Mesenchymal stem cell (in vitro differentiated cells and primary cell): ENCODE measurements at regions not wholly inside any gene's neighbourhood (a gene's known extent, or its start where the extent isn't known, plus 50 kb on each side); places are given as distances from the start of the nearest gene placed in this dataset.

Experiments used
- DNase-seq: peaks from one replicate; pipeline ENCODE4 v3.0.0-alpha.2; 2013
- H2AFZ ChIP-seq: one replicate; pipeline ENCODE4 v1.6.1; 2013; ENCODE audit warnings: low read depth, mild to moderate bottlenecking, control low read depth, inconsistent platforms, low read length, moderate library complexity
- H2AK5ac ChIP-seq: 2 replicates; pipeline ENCODE4 v1.6.1; 2013; ENCODE audit warnings: low read length, moderate library complexity, mild to moderate bottlenecking, inconsistent platforms; ENCODE audit not compliant: severe bottlenecking
- H2BK120ac ChIP-seq: one replicate; pipeline ENCODE4 v1.6.1; 2013; ENCODE audit warnings: low read depth, mild to moderate bottlenecking, inconsistent platforms, low read length, moderate library complexity
- H2BK12ac ChIP-seq, 2 experiments: one replicate each; pipeline ENCODE4 v1.6.1; 2013; ENCODE audit warnings: inconsistent platforms in 2 of 2, low read length in 2 of 2, mild to moderate bottlenecking in 2 of 2, moderate library complexity in 2 of 2, control low read depth in 1 of 2
- H2BK15ac ChIP-seq: one replicate; pipeline ENCODE4 v1.6.1; 2013; ENCODE audit warnings: mild to moderate bottlenecking, low read depth, inconsistent platforms; ENCODE audit not compliant: poor library complexity, severe bottlenecking
- H2BK5ac ChIP-seq: 2 replicates; pipeline ENCODE4 v1.6.1; 2013; ENCODE audit warnings: low read depth, mild to moderate bottlenecking, low read length, control low read depth, inconsistent platforms; ENCODE audit not compliant: poor library complexity, severe bottlenecking
- H3K14ac ChIP-seq, 2 experiments: one replicate each; pipeline ENCODE4 v1.6.1; 2013; ENCODE audit warnings: inconsistent platforms in 2 of 2, low read length in 2 of 2, control low read depth in 1 of 2, mild to moderate bottlenecking in 1 of 2, moderate library complexity in 1 of 2
- H3K18ac ChIP-seq, 2 experiments: one replicate each; pipeline ENCODE4 v1.6.1; 2013; ENCODE audit warnings: inconsistent platforms in 2 of 2, low read length in 2 of 2, control low read depth in 1 of 2, low read depth in 1 of 2, mild to moderate bottlenecking in 1 of 2
- H3K23ac ChIP-seq, 2 experiments: one replicate each; pipeline ENCODE4 v1.6.1; 2013; ENCODE audit warnings: inconsistent platforms in 2 of 2, low read length in 2 of 2, mild to moderate bottlenecking in 2 of 2, moderate library complexity in 2 of 2, control low read depth in 1 of 2
- H3K27ac ChIP-seq: 2 replicates; pipeline ENCODE4 v1.5.1; 2013; ENCODE audit warnings: mild to moderate bottlenecking, moderate library complexity, low read length, control low read depth, inconsistent platforms; ENCODE audit not compliant: poor library complexity, severe bottlenecking
- H3K27me3 ChIP-seq, 2 experiments: 2 replicates each; pipeline versions ENCODE4 v1.6.1 to v1.7.0; 2013; ENCODE audit warnings: low read length in 2 of 2, mild to moderate bottlenecking in 2 of 2, moderate library complexity in 2 of 2, control low read depth in 1 of 2, inconsistent platforms in 1 of 2; ENCODE audit not compliant: control insufficient read depth in 1 of 2, insufficient read depth in 1 of 2
- H3K36me3 ChIP-seq, 2 experiments: 2 replicates each; pipeline versions ENCODE4 v1.6.1 to v1.7.0; 2013; ENCODE audit warnings: low read length in 2 of 2, control low read depth in 1 of 2, inconsistent platforms in 1 of 2, low read depth in 1 of 2, mild to moderate bottlenecking in 1 of 2; ENCODE audit not compliant: insufficient read depth in 2 of 2, control insufficient read depth in 1 of 2
- H3K4ac ChIP-seq, 2 experiments: one replicate each; pipeline ENCODE4 v1.6.1; 2013; ENCODE audit warnings: inconsistent platforms in 2 of 2, low read length in 2 of 2, mild to moderate bottlenecking in 2 of 2, moderate library complexity in 2 of 2, control low read depth in 1 of 2, low read depth in 1 of 2
- H3K4me1 ChIP-seq: 2 replicates; pipeline ENCODE4 v1.6.1; 2013; ENCODE audit warnings: low read depth, low read length, control low read depth; ENCODE audit not compliant: control insufficient read depth, insufficient read depth
- H3K4me2 ChIP-seq: 2 replicates; pipeline ENCODE4 v1.6.1; 2013; ENCODE audit warnings: low read length, mild to moderate bottlenecking, inconsistent platforms; ENCODE audit not compliant: poor library complexity, severe bottlenecking
- H3K4me3 ChIP-seq, 2 experiments: 2 replicates each; pipeline versions ENCODE4 v1.5.1 to v1.7.0; 2013; ENCODE audit warnings: low read length in 2 of 2, mild to moderate bottlenecking in 2 of 2, control low read depth in 1 of 2, low read depth in 1 of 2; ENCODE audit not compliant: insufficient read depth in 1 of 2
- H3K79me1 ChIP-seq: replicated peaks from 2 replicates; pipeline ENCODE4 v1.6.1; 2013; ENCODE audit warnings: mild to moderate bottlenecking, control low read depth, low read length, inconsistent platforms; ENCODE audit not compliant: poor library complexity, severe bottlenecking
- H3K9ac ChIP-seq: 2 replicates; pipeline ENCODE4 v1.7.0; 2013; ENCODE audit warnings: mild to moderate bottlenecking, low read length, moderate library complexity
- H3K9me3 ChIP-seq: 2 replicates; pipeline ENCODE4 v1.7.0; 2013; ENCODE audit warnings: mild to moderate bottlenecking, low read length; ENCODE audit not compliant: control insufficient read depth
- H4K8ac ChIP-seq: one replicate; pipeline ENCODE4 v1.6.1; 2013; ENCODE audit warnings: inconsistent platforms, mild to moderate bottlenecking, low read length, moderate library complexity
- H4K91ac ChIP-seq: one replicate; pipeline ENCODE4 v1.6.1; 2013; ENCODE audit warnings: mild to moderate bottlenecking, low read length, inconsistent platforms
- WGBS: methylation state at CpG from one replicate; pipeline ENCODE4 v1.1.7; 2013; ENCODE audit warnings: mixed read lengths; 5-methylcytosine and 5-hydroxymethylcytosine counted together

GRCh38 chr6:5854899-5855298 is 151.8 kb downstream of the NRN1 start:
- no peak overlapping the region for H3K4me3 ChIP-seq
- H3K14ac ChIP-seq, result no peak overlapping the region
- H3K79me1 ChIP-seq, result no peaks in the 10 kb centered on the region
- H3K4me1 ChIP-seq, result peaks cover 10% of the 10 kb centered on the region
- no peak overlapping the region for H3K4me2 ChIP-seq
- no peak overlapping the region for H3K9ac ChIP-seq
- no peak overlapping the region for H4K91ac ChIP-seq
- H3K23ac ChIP-seq, result no peak overlapping the region
- no peak overlapping the region for H3K27ac ChIP-seq
- no peak overlapping the region for H2BK12ac ChIP-seq
- no peak overlapping the region for H2BK120ac ChIP-seq
- H2BK15ac ChIP-seq, result no peak overlapping the region
- no peak overlapping the region for H2AK5ac ChIP-seq
- H2BK5ac ChIP-seq, result no peak overlapping the region
- H3K18ac ChIP-seq, result no peak overlapping the region
- no peaks in the 10 kb centered on the region for H3K36me3 ChIP-seq
- H2AFZ ChIP-seq, result no peak overlapping the region
- no peak for DNase-seq
- H3K9me3 ChIP-seq, result no peaks in the 10 kb centered on the region
- no peak overlapping the region for H3K4ac ChIP-seq
- 60% methylated on average over 4 of the region's 5 CpGs for WGBS
- no peak overlapping the region for H4K8ac ChIP-seq
- H3K27me3 ChIP-seq, result peaks cover 17 to 38% of the 10 kb centered on the region in 2 experiments

GRCh38 chr6:5851261-5851757 is 155.4 kb downstream of the NRN1 start:
- Histone ChIP-seq H3K18ac (no peak overlapping the region), H4K91ac (no peak overlapping the region), H2BK15ac (no peak overlapping the region), H3K4me1 (peaks cover 10% of the 10 kb centered on the region), H3K14ac (peak overlapping the region in 1 of 2 experiments; percentile 80), H3K9ac (peak overlapping the region; percentile 75), H2BK5ac (no peak overlapping the region), H3K36me3 (no peaks in the 10 kb centered on the region), H3K9me3 (peaks cover 12% of the 10 kb centered on the region), H2AK5ac (no peak overlapping the region), H3K23ac (no peak overlapping the region), H3K79me1 (no peaks in the 10 kb centered on the region), H2BK120ac (no peak overlapping the region), H3K4me2 (peak overlapping the region; percentile 20), H3K27me3 (peaks cover 45 to 66% of the 10 kb centered on the region in 2 experiments), H3K4me3 (peak overlapping the region; percentile 43 to 78), H3K4ac (no peak overlapping the region), H2AFZ (peak overlapping the region; percentile 15), H4K8ac (peak overlapping the region; percentile 10), H3K27ac (no peak overlapping the region), H2BK12ac (peak overlapping the region in 1 of 2 experiments; percentile 61)
- peak; percentile 45 for DNase-seq
- 6% methylated on average over 34 of the region's 34 CpGs for WGBS

- Histone ChIP-seq H2AK5ac (no peak overlapping the region), H2BK12ac (no peak overlapping the region), H3K27me3 (peaks cover 46 to 67% of the 10 kb centered on the region in 2 experiments), H3K79me1 (no peaks in the 10 kb centered on the region), H2BK5ac (no peak overlapping the region), H3K23ac (no peak overlapping the region), H3K4me1 (peaks cover 10% of the 10 kb centered on the region), H3K14ac (no peak overlapping the region), H2BK120ac (no peak overlapping the region), H3K4me2 (peak overlapping the region; percentile 10), H2AFZ (no peak overlapping the region), H3K4ac (no peak overlapping the region), H3K9me3 (peaks cover 12% of the 10 kb centered on the region), H3K27ac (no peak overlapping the region), H3K9ac (peak overlapping the region; percentile 49), H2BK15ac (no peak overlapping the region), H3K18ac (no peak overlapping the region), H3K36me3 (no peaks in the 10 kb centered on the region), H4K91ac (no peak overlapping the region), H4K8ac (no peak overlapping the region), H3K4me3 (peak overlapping the region in 1 of 2 experiments; percentile 78)
- 7% methylated on average over 14 of the region's 16 CpGs for WGBS
- no peak for DNase-seq
Measured at GRCh38 chr6:5850848-5851255, 155.9 kb downstream of the NRN1 start.

- WGBS, result 19% methylated on average over 2 of the region's 2 CpGs
- H3K4me2 ChIP-seq, result no peak overlapping the region
Measured at GRCh38 chr6:5846889-5847288, 159.8 kb downstream of the NRN1 start.

More at GRCh38 chr6:5846889-5847288, 159.8 kb downstream of the NRN1 start:
- Histone ChIP-seq H3K14ac (no peak overlapping the region), H3K23ac (no peak overlapping the region), H3K9me3 (peaks cover 18% of the 10 kb centered on the region), H2AK5ac (no peak overlapping the region), H2AFZ (no peak overlapping the region), H3K27me3 (peaks cover 45 to 70% of the 10 kb centered on the region in 2 experiments), H3K18ac (no peak overlapping the region), H3K4ac (no peak overlapping the region), H2BK5ac (no peak overlapping the region), H2BK120ac (no peak overlapping the region), H3K9ac (no peak overlapping the region), H3K27ac (no peak overlapping the region), H3K79me1 (no peaks in the 10 kb centered on the region), H3K4me3 (no peak overlapping the region), H4K91ac (no peak overlapping the region), H3K4me1 (peaks cover 10% of the 10 kb centered on the region), H2BK15ac (no peak overlapping the region), H3K36me3 (no peaks in the 10 kb centered on the region), H4K8ac (no peak overlapping the region), H2BK12ac (no peak overlapping the region)
- DNase-seq, result no peak
